ENCODE measurements at regions not wholly inside any gene's neighbourhood (a gene's known extent, or its start where the extent isn't known, plus 50 kb on each side); places are given as distances from the start of the nearest gene placed in this dataset.

GRCh38 chr4:116110713-116111112, 974.7 kb downstream of the TRAM1L1 start:
- Histone ChIP-seq H3K36me3 (replicated peaks in 1 of 2; ENCODE audit: control insufficient read depth in 1 of 2, insufficient read depth in 2 of 2, low read length in 2 of 2) (no peaks in the 10 kb centered on the region), H3K4me2 (replicated peaks; ENCODE audit: extremely low read depth, low read length, poor library complexity, severe bottlenecking) (no peak overlapping the region), H3K79me2 (ENCODE audit: insufficient read depth, low read length) (no peaks in the 10 kb centered on the region), H4K20me1 (ENCODE audit: insufficient read depth, low read length) (no peaks in the 10 kb centered on the region), H2AFZ (ENCODE audit: insufficient read depth, low read depth, low read length, poor library complexity, severe bottlenecking) (no peak overlapping the region), H3K27ac (ENCODE audit: low read depth in 1 of 2, low read length in 2 of 2) (no peak overlapping the region), H3K4me1 (ENCODE audit: control insufficient read depth in 1 of 2, insufficient read depth in 2 of 2, low read length in 2 of 2) (no peaks in the 10 kb centered on the region), H3K4me3 (replicated peaks in 1 of 3; ENCODE audit: low read depth in 2 of 3, low read length in 3 of 3) (no peak overlapping the region), H3K9me3 (replicated peaks in 1 of 2; ENCODE audit: control insufficient read depth in 1 of 2, insufficient read depth in 1 of 2, low read length in 2 of 2) (no peaks in the 10 kb centered on the region), H3K27me3 (ENCODE audit: control insufficient read depth in 2 of 2, insufficient read depth in 2 of 2, low read length in 2 of 2) (no peaks in the 10 kb centered on the region), H3K9ac (ENCODE audit: insufficient read depth, low read length, poor library complexity, severe bottlenecking) (no peak overlapping the region)
- Mint-ChIP-seq H3K36me3 (no peaks in the 10 kb centered on the region), H3K4me1 (no peaks in the 10 kb centered on the region), H3K4me3 (no peak overlapping the region), H3K9me3 (peaks cover 0 to 3% (median 0%) of the 10 kb centered on the region in 7 donors), H3K27me3 (ENCODE audit: low read depth in 3 of 3) (no peaks in the 10 kb centered on the region), H3K27ac (no peak overlapping the region)
- TF ChIP-seq CTCF (IDR thresholded peaks at IDR 0.05) = no peak
- intact Hi-C loops (cut with micrococcal nuclease) = no loop called here
- no peak for DNase-seq
- no CpG with 5 or more reads among the region's 3 CpGs for WGBS (ENCODE audit: insufficient coverage)

GRCh38 chr4:116108606-116109005, 976.8 kb downstream of the TRAM1L1 start:
- Mint-ChIP-seq H3K4me1 (no peaks in the 10 kb centered on the region), H3K4me3 (no peak overlapping the region), H3K9me3 (peaks cover 0 to 3% (median 0%) of the 10 kb centered on the region in 7 donors), H3K27ac (no peak overlapping the region), H3K36me3 (no peaks in the 10 kb centered on the region), H3K27me3 (ENCODE audit: low read depth in 3 of 3) (no peaks in the 10 kb centered on the region)
- no peak for DNase-seq
- Histone ChIP-seq H3K4me2 (replicated peaks; ENCODE audit: extremely low read depth, low read length, poor library complexity, severe bottlenecking) (no peak overlapping the region), H3K79me2 (ENCODE audit: insufficient read depth, low read length) (no peaks in the 10 kb centered on the region), H3K4me1 (ENCODE audit: control insufficient read depth in 1 of 2, insufficient read depth in 2 of 2, low read length in 2 of 2) (no peaks in the 10 kb centered on the region), H3K9me3 (replicated peaks in 1 of 2; ENCODE audit: control insufficient read depth in 1 of 2, insufficient read depth in 1 of 2, low read length in 2 of 2) (no peaks in the 10 kb centered on the region), H3K9ac (ENCODE audit: insufficient read depth, low read length, poor library complexity, severe bottlenecking) (no peak overlapping the region), H3K27me3 (ENCODE audit: control insufficient read depth in 2 of 2, insufficient read depth in 2 of 2, low read length in 2 of 2) (no peaks in the 10 kb centered on the region), H3K27ac (ENCODE audit: low read depth in 1 of 2, low read length in 2 of 2) (no peak overlapping the region), H3K4me3 (replicated peaks in 1 of 3; ENCODE audit: low read depth in 2 of 3, low read length in 3 of 3) (no peak overlapping the region), H3K36me3 (replicated peaks in 1 of 2; ENCODE audit: control insufficient read depth in 1 of 2, insufficient read depth in 2 of 2, low read length in 2 of 2) (no peaks in the 10 kb centered on the region), H2AFZ (ENCODE audit: insufficient read depth, low read depth, low read length, poor library complexity, severe bottlenecking) (no peak overlapping the region), H4K20me1 (ENCODE audit: insufficient read depth, low read length) (no peaks in the 10 kb centered on the region)
- TF ChIP-seq CTCF (IDR thresholded peaks at IDR 0.05) = no peak
- intact Hi-C loops (cut with micrococcal nuclease) = no loop called here
- 85% methylated on average over 5 of the region's 8 CpGs for WGBS (ENCODE audit: insufficient coverage)

Measured in CD14-positive monocyte (primary cell).